HepG2 (cell line): ENCODE measurements at regions not wholly inside any gene's neighbourhood (a gene's known extent, or its start where the extent isn't known, plus 50 kb on each side); places are given as distances from the start of the nearest gene placed in this dataset.
A peak's percentile ranks its signal among the peaks of the same experiment; 100 is the strongest.
"Not testable (repeated sequence)": the region's sequence is repeated elsewhere in the genome, so short reads cannot be mapped to it uniquely, and the experiment has no call there.

Experiments
- ARID5B ChIP-seq: IDR thresholded peaks from 2 replicates; pipeline ENCODE4 v1.4.0; 2020; ENCODE audit warnings: mild to moderate bottlenecking, missing genetic modification reagents
- ATF7 ChIP-seq, 2 experiments: fragments of 450-650 bp in 1 of 2; sonication (generic) in 1 of 2; formaldehyde crosslinking in 1 of 2; IDR thresholded peaks; 2 replicates each; pipeline versions ENCODE4 v1.4.0 to v1.6.1; 2016 to 2020; ENCODE audit warnings: antibody characterized with exemption in 1 of 2, mild to moderate bottlenecking in 1 of 2, missing genetic modification reagents in 1 of 2
- ETV6 ChIP-seq: sonication (generic); formaldehyde crosslinking; conservative IDR thresholded peaks from 2 replicates; pipeline ENCODE4 v1.4.0; 2020; ENCODE audit warnings: missing genetic modification reagents
- FOXA1 ChIP-seq, 2 experiments: fragments of 450-650 bp in 1 of 2; sonication (generic) in 1 of 2; formaldehyde crosslinking in 1 of 2; IDR thresholded peaks; 2 replicates each; pipeline versions ENCODE4 v1.4.0 to v1.6.1; 2016 to 2020; ENCODE audit warnings: missing genetic modification reagents in 1 of 2
- FOXK2 ChIP-seq: fragments of 450-650 bp; IDR thresholded peaks from 2 replicates; pipeline ENCODE4 v1.6.1; 2016
- GABPB1 ChIP-seq: IDR thresholded peaks from 2 replicates; pipeline ENCODE4 v1.6.1; 2016; ENCODE audit warnings: mild to moderate bottlenecking, missing genetic modification reagents, moderate library complexity, missing compliant biosample characterization
- PLRG1 ChIP-seq: fragments of 450-650 bp; conservative IDR thresholded peaks from 2 replicates; pipeline ENCODE4 v1.6.1; 2016
- ZNF282 ChIP-seq: fragments of 450-650 bp; IDR thresholded peaks from 2 replicates; pipeline ENCODE4 v1.6.1; 2018; ENCODE audit not compliant: partially characterized antibody
- ZNF768 ChIP-seq: sonication (generic); formaldehyde crosslinking; IDR thresholded peaks from 2 replicates; pipeline ENCODE4 v1.4.0; 2020; ENCODE audit warnings: missing genetic modification reagents

DNA sequence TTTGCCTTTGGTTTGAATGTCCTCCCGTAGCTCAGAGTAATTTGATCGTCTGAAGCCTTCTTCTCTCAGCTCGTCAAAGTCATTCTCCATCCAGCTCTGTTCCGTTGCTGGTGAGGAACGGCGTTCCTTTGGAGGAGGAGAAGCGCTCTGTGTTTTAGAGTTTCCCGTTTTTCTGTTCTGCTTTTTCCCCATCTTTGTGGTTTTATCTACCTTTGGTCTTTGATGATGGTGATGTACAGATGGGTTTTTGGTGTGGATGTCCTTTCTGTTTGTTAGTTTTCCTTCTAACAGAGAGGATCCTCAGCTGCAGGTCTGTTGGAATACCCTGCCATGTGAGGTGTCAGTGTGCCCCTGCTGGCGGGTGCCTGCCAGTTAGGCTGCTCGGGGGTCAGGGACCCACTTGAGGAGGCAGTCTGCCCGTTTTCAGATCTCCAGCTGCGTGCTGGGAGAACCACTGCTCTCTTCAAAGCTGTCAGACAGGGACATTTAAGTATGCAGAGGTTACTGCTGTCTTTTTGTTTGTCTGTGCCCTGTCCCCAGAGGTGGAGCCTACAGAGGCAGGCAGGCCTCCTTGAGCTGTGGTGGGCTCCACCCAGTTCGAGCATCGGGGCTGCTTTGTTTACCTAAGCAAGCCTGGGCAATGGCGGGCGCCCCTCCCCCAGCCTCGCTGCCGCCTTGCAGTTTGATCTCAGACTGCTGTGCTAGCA is 66.8 kb upstream of the IZUMO1R start (continued):
- peak; percentile 44; the same call in 1 of the 2 replicates for TF ChIP-seq ARID5B (CRISPR knock-in tag)
- peak; percentile 55; the same call in 1 of the 2 replicates for TF ChIP-seq ZNF768 (CRISPR knock-in tag)
- TF ChIP-seq ZNF282 = peak; percentile 82
- not testable (repeated sequence) for TF ChIP-seq FOXA1 (IDR thresholded peaks at IDR 0.05); ATF7 (CRISPR knock-in tag; IDR thresholded peaks at IDR 0.05)
- TF ChIP-seq FOXA1 (CRISPR knock-in tag; IDR thresholded peaks at IDR 0.05) = peak; percentile 63
- 0 out of 2 replicates have a peak, but pooled peaks have one; percentile 15 for TF ChIP-seq ATF7 (IDR thresholded peaks at IDR 0.05)
- peak; percentile 55 for TF ChIP-seq FOXK2
- TF ChIP-seq ETV6 (CRISPR knock-in tag) = peak; percentile 54; the same call in 1 of the 2 replicates
- TF ChIP-seq GABPB1 (CRISPR knock-in tag) = 0 out of 2 replicates have a peak, but pooled peaks have one; percentile 27
- 0 out of 2 replicates have a peak, but pooled peaks have one; percentile 37 for TF ChIP-seq PLRG1
